Lung (tissue), 11 donors: ENCODE measurements at regions not wholly inside any gene's neighbourhood (a gene's known extent, or its start where the extent isn't known, plus 50 kb on each side); places are given as distances from the start of the nearest gene placed in this dataset.

Experiments
- ATAC-seq: fragments of 200-7000 bp; cut with Tn5 transposase; one replicate; pipeline ENCODE4 v1.9.1; 2020; ENCODE audit warnings: moderate number of reproducible peaks; ENCODE audit not compliant: insufficient read depth, low FRiP score
- DNase-seq, 3 donors: peaks; one replicate each; pipeline ENCODE4 v3.0.0-alpha.2; 2013 to 2017
- H3K27ac ChIP-seq, 2 donors: one replicate each; pipeline ENCODE4 v1.5.1; 2013; ENCODE audit warnings: mild to moderate bottlenecking in 2 of 2, moderate library complexity in 2 of 2, control low read depth in 1 of 2, inconsistent platforms in 1 of 2, low read depth in 1 of 2, low read length in 1 of 2
- H3K27me3 ChIP-seq, 3 donors: one replicate each; pipeline ENCODE4 v1.5.1; 2013; ENCODE audit warnings: low read length in 2 of 3; ENCODE audit not compliant: control insufficient read depth in 3 of 3, insufficient read depth in 3 of 3
- H3K36me3 ChIP-seq, 4 donors: one replicate each; pipeline ENCODE4 v1.5.1; 2013; ENCODE audit warnings: low read length in 4 of 4, mild to moderate bottlenecking in 1 of 4, moderate library complexity in 1 of 4; ENCODE audit not compliant: control insufficient read depth in 4 of 4, insufficient read depth in 4 of 4
- H3K4me1 ChIP-seq, 5 donors: one replicate each; pipeline ENCODE4 v1.5.1; 2013; ENCODE audit warnings: low read length in 5 of 5, mild to moderate bottlenecking in 2 of 5, moderate library complexity in 1 of 5; ENCODE audit not compliant: control insufficient read depth in 5 of 5, insufficient read depth in 5 of 5
- H3K4me3 ChIP-seq: one replicate; pipeline ENCODE4 v1.5.1; 2013; ENCODE audit warnings: mild to moderate bottlenecking, control low read depth, moderate library complexity
- H3K9ac ChIP-seq, 2 donors: one replicate each; pipeline ENCODE4 v1.5.1; 2013; ENCODE audit warnings: low read length in 2 of 2, control low read depth in 1 of 2; ENCODE audit not compliant: insufficient read depth in 1 of 2
- H3K9me3 ChIP-seq, 4 donors: one replicate each; pipeline ENCODE4 v1.5.1; 2013; ENCODE audit warnings: low read length in 3 of 4, mild to moderate bottlenecking in 1 of 4, moderate library complexity in 1 of 4; ENCODE audit not compliant: control insufficient read depth in 4 of 4, insufficient read depth in 3 of 4
- WGBS, 2 donors: extraction: QIAGEN DNeasy Blood & Tissue Kit; methylation state at CpG; one replicate each; pipeline ENCODE4 v1.1.7; 2013; 5-methylcytosine and 5-hydroxymethylcytosine counted together
- TF ChIP-seq, protein P1 (sequence below): IDR thresholded peaks from 2 replicates; pipeline ENCODE4 v1.5.1; 2012; ENCODE audit warnings: mild to moderate bottlenecking; ENCODE audit errors: control extremely low read depth, extremely low read depth
- donor health status: control.
- donor health status: control.
- donor health status: Bipolar disorder and iron deficiency.
- donor health status: healthy.
- donor health status: DM: yes; HTN: yes; CAD: no.

DNA sequence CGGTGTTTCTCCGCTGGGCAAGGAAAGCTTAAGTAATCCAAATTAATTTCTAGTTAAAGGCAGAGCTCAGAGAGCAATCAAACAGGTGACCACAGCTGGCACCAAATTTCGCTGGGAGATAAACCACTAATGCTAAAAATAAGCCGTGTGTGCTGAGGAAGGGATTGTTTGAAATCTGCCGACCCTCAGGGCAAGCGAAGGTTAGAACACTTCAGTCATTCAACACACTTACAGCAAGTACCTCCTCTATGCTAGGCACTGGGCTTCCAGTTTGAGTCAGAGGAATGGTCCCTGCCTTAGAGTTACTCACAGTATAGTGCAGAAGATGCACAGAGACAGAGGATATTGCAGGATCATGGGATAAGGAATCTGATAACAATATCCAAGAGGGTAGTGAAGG, 467.9 kb upstream of the PODXL start:
- Histone ChIP-seq H3K27me3 (peaks cover 0 to 47% (median 28%) of the 10 kb centered on the region in 3 donors), H3K4me1 (peaks cover 0 to 1% (median under 1%) of the 10 kb centered on the region in 5 donors), H3K36me3 (no peaks in the 10 kb centered on the region), H3K9ac (no peak overlapping the region), H3K27ac (no peak overlapping the region), H3K4me3 (no peak overlapping the region), H3K9me3 (no peaks in the 10 kb centered on the region)
- DNase-seq, result no peak
- TF ChIP-seq, protein P1, sequence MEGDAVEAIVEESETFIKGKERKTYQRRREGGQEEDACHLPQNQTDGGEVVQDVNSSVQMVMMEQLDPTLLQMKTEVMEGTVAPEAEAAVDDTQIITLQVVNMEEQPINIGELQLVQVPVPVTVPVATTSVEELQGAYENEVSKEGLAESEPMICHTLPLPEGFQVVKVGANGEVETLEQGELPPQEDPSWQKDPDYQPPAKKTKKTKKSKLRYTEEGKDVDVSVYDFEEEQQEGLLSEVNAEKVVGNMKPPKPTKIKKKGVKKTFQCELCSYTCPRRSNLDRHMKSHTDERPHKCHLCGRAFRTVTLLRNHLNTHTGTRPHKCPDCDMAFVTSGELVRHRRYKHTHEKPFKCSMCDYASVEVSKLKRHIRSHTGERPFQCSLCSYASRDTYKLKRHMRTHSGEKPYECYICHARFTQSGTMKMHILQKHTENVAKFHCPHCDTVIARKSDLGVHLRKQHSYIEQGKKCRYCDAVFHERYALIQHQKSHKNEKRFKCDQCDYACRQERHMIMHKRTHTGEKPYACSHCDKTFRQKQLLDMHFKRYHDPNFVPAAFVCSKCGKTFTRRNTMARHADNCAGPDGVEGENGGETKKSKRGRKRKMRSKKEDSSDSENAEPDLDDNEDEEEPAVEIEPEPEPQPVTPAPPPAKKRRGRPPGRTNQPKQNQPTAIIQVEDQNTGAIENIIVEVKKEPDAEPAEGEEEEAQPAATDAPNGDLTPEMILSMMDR, result no peak
- no peak for ATAC-seq
- 61 to 71% methylated on average over 6 of the region's 6 CpGs for WGBS, 2 donors

DNA sequence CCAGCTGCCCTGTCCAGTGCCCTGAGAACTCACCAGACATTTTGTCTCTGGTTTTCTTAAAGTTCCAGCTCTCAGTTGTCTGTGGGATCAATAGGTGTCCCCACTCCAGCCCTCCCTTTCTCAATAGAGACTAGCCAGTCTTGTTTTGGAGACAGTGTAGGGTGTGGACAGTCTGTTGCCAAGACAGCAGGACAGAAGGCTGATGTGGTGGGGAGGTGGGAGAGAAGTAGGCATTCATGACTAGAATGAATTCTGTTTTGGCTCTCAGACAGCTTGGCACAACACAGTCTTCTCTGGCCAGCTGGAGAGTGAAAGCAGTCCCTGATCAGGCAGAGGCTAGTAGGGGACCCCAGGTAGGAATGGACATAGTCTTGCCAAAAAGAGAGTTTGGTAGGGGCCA, 467.0 kb upstream of the PODXL start:
- DNase-seq, result no peak
- Histone ChIP-seq H3K9ac (no peak overlapping the region), H3K27ac (no peak overlapping the region), H3K27me3 (peaks cover 0 to 42% (median 27%) of the 10 kb centered on the region in 3 donors), H3K4me1 (no peaks in the 10 kb centered on the region), H3K4me3 (no peak overlapping the region), H3K9me3 (no peaks in the 10 kb centered on the region), H3K36me3 (no peaks in the 10 kb centered on the region)
- TF ChIP-seq, protein P1, result no peak
- ATAC-seq, result no peak

DNA sequence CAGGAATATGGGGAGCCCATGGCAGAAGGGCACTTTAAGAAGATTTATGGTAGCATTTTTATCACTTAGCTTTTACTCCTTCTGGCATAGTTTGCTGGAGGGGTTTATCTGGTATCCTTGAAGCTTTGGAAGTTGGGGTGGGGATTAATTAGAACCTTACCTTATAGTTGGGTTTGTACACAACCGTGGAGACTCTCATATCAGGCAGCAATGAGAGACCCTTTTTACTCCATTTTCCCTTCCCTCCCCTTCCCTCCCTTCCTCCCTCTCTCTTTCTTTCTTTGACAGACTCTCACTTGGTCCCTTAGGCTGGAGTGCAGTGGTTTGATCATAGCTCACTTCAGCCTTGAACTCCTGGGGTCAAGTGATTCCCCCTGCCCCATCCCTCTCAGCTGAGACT, 465.8 kb upstream of the PODXL start:
- no peak overlapping the region for H3K27ac ChIP-seq
- H3K27me3 ChIP-seq, result peaks cover 0 to 30% (median 19%) of the 10 kb centered on the region in 3 donors
- WGBS, 2 donors, result 63 to 90% methylated on average over 1 of the region's 1 CpG
- H3K9me3 ChIP-seq, result no peaks in the 10 kb centered on the region
- no peak overlapping the region for H3K4me3 ChIP-seq
- no peak for ATAC-seq
- H3K9ac ChIP-seq, result no peak overlapping the region
- H3K36me3 ChIP-seq, result no peaks in the 10 kb centered on the region
- DNase-seq, result no peak
- H3K4me1 ChIP-seq, result no peaks in the 10 kb centered on the region
- TF ChIP-seq, protein P1, result no peak

DNA sequence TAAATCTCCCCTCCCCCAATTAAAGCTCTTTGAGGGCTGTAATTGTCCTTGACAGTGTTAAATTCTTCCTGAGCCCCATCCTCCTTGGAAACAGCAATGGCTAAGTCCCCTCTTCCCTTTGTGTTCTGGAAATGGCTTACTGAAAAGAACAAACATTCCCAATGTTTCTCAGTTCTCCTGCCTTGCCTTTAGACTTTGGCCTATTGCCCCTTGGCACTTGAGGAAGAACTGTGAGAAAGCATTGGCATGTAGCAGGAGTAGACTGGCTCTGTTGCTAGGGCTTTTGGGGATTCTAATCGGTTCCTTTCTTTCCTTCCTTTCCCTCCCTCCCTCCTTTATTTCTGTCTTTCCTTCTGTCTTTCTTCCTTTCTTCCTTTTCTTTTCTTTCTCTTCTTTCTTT, 463.3 kb upstream of the PODXL start:
- Histone ChIP-seq H3K27me3 (peaks cover 0 to 14% (median 14%) of the 10 kb centered on the region in 3 donors), H3K4me3 (no peak overlapping the region), H3K9me3 (peaks cover 0 to 5% (median 0%) of the 10 kb centered on the region in 4 donors), H3K9ac (no peak overlapping the region), H3K27ac (no peak overlapping the region), H3K4me1 (no peaks in the 10 kb centered on the region), H3K36me3 (no peaks in the 10 kb centered on the region)
- TF ChIP-seq, protein P1, result no peak
- ATAC-seq, result no peak
- DNase-seq, result no peak
- WGBS, 2 donors, result 81 to 82% methylated on average over 1 of the region's 1 CpG
